Keratinocyte (primary cell): ENCODE measurements at regions not wholly inside any gene's neighbourhood (a gene's known extent, or its start where the extent isn't known, plus 50 kb on each side); places are given as distances from the start of the nearest gene placed in this dataset.

Source experiments
- DNase-seq: peaks from one replicate; pipeline ENCODE4 v3.0.0-alpha.2; 2011; ENCODE audit warnings: low read depth, missing footprints, low spot score
- FAIRE-seq: peaks from 2 replicates; lab custom pipeline; 2011; peaks lifted over from hg19 to GRCh38; lab: Jason Lieb, UNC
- H2AFZ ChIP-seq: 2 replicates; pipeline ENCODE4 v1.6.0; 2012; ENCODE audit warnings: low read length, control low read depth, inconsistent platforms; ENCODE audit not compliant: control insufficient read depth
- H3K27ac ChIP-seq: 2 replicates; pipeline ENCODE4 v1.5.1; 2011; ENCODE audit warnings: low read length; ENCODE audit not compliant: control insufficient read depth, insufficient read depth
- H3K27me3 ChIP-seq: 3 replicates; pipeline ENCODE4 v1.6.0; 2011; ENCODE audit warnings: low read length; ENCODE audit not compliant: control insufficient read depth, insufficient read depth; ENCODE audit errors: extremely low read depth
- H3K36me3 ChIP-seq, 2 experiments: 2 replicates in 1 of 2; 3 replicates in 1 of 2; pipeline ENCODE4 v1.5.1; 2011; ENCODE audit warnings: low read length in 2 of 2, mild to moderate bottlenecking in 1 of 2; ENCODE audit not compliant: control insufficient read depth in 2 of 2, insufficient read depth in 2 of 2; ENCODE audit errors: extremely low read depth in 1 of 2
- H3K4me1 ChIP-seq: 3 replicates; pipeline ENCODE4 v1.5.1; 2011; ENCODE audit warnings: low read length; ENCODE audit not compliant: control insufficient read depth, insufficient read depth; ENCODE audit errors: extremely low read depth
- H3K4me2 ChIP-seq: 3 replicates; pipeline ENCODE4 v1.6.0; 2011; ENCODE audit warnings: low read depth, low read length; ENCODE audit not compliant: control insufficient read depth, insufficient read depth; ENCODE audit errors: extremely low read depth
- H3K4me3 ChIP-seq, 3 experiments: fragments of 200-600 bp in 1 of 3; sonication (generic) in 1 of 3; 2 replicates in 2 of 3; 3 replicates in 1 of 3; pipeline ENCODE4 v1.5.1; 2011 to 2016; ENCODE audit warnings: low read length in 3 of 3, mild to moderate bottlenecking in 3 of 3, control low read depth in 2 of 3, inconsistent platforms in 1 of 3, low read depth in 1 of 3, mixed read lengths in 1 of 3, mixed run types in 1 of 3, moderate library complexity in 1 of 3; ENCODE audit not compliant: control insufficient read depth in 2 of 3, insufficient read depth in 2 of 3; ENCODE audit errors: extremely low read depth in 1 of 3
- H3K79me2 ChIP-seq: 2 replicates; pipeline ENCODE4 v1.6.0; 2012; ENCODE audit warnings: low read length; ENCODE audit not compliant: control insufficient read depth, insufficient read depth
- H3K9ac ChIP-seq: 3 replicates; pipeline ENCODE4 v1.6.0; 2011; ENCODE audit warnings: low read length; ENCODE audit not compliant: control insufficient read depth, insufficient read depth; ENCODE audit errors: extremely low read depth
- H3K9me1 ChIP-seq: 3 replicates; pipeline ENCODE4 v1.6.0; 2011; ENCODE audit warnings: low read length; ENCODE audit not compliant: control insufficient read depth, insufficient read depth; ENCODE audit errors: extremely low read depth
- H3K9me3 ChIP-seq: 2 replicates; pipeline ENCODE4 v1.5.1; 2012; ENCODE audit warnings: low read depth, low read length; ENCODE audit not compliant: control insufficient read depth
- H4K20me1 ChIP-seq: 3 replicates; pipeline ENCODE4 v1.6.0; 2011; ENCODE audit warnings: low read length; ENCODE audit not compliant: control insufficient read depth, insufficient read depth; ENCODE audit errors: extremely low read depth
- EZH2 ChIP-seq: IDR thresholded peaks from one replicate; pipeline ENCODE4 v1.6.1; 2012; ENCODE audit warnings: inconsistent platforms, mild to moderate bottlenecking, low read length, moderate library complexity
- dilution Hi-C: fragments of 300-500 bp; cut with MboI; formaldehyde crosslinking; loops from one replicate; pipeline ENCODE4 v1.7.0; 2020; ENCODE audit warnings: low sequenced_read_pairs; ENCODE audit not compliant: extremely low pct_ligation_motif_present
- TF ChIP-seq, protein P1 (sequence below), 3 experiments: IDR thresholded peaks in 1 of 3; conservative IDR thresholded peaks in 1 of 3; optimal IDR thresholded peaks in 1 of 3; 2 replicates in 2 of 3; 3 replicates in 1 of 3; pipeline versions ENCODE3 to v1.5.1; 2011; ENCODE audit warnings: low read length in 3 of 3, mild to moderate bottlenecking in 3 of 3, moderate library complexity in 2 of 3, control low read depth in 1 of 3, inconsistent platforms in 1 of 3; ENCODE audit not compliant: insufficient read depth in 2 of 3; ENCODE audit errors: extremely low read depth in 1 of 3

DNA sequence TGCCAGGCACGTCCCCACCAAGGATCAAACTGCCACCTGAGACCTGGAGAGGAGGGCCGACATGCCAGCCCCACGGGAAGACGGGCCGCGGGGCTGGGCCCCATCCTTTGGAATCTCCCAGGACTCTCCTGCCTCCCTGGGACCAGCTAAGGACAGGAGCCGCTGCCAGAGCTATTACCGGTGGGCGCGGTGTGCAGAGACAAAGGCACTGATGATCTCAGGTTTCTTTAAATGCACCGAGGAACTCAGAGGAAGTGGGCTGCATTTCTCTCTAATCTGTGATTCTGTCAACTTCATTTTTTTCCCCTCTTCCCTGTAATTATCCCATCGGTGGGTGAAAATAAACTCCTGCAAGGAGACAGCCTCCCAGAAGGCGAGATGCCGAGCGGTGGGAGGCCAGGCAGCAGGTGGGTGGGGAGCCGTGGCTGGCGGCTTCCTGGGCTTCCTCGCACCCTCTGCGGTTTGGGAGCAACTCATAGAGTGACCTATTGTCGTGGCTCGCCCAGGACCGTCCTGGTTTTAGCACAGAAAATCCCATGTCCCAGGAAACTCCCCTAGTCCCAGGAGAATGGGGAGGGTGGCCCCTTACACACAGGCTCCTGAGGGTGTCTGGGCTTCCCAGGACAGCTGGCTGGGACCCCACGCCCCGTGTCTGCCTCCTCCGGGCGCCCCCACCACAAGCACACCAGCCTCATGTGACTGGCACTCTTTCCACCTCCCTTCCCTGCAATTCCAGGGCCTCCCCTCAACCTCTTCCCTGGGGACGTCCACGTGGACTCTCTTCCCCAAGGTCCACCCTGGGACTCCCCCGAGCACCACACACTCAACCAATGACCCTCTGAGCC lies 62.3 kb upstream of the ADRA2C start:
- DNase-seq (no peak), FAIRE-seq (no peak)
- H3K79me2 ChIP-seq: no peaks in the 10 kb centered on the region
- no peaks in the 10 kb centered on the region for H3K9me3 ChIP-seq
- dilution Hi-C loops: no loop called here
- H3K27me3 ChIP-seq: peaks cover 37% of the 10 kb centered on the region
- TF ChIP-seq EZH2: no peak
- TF ChIP-seq, protein P1, sequence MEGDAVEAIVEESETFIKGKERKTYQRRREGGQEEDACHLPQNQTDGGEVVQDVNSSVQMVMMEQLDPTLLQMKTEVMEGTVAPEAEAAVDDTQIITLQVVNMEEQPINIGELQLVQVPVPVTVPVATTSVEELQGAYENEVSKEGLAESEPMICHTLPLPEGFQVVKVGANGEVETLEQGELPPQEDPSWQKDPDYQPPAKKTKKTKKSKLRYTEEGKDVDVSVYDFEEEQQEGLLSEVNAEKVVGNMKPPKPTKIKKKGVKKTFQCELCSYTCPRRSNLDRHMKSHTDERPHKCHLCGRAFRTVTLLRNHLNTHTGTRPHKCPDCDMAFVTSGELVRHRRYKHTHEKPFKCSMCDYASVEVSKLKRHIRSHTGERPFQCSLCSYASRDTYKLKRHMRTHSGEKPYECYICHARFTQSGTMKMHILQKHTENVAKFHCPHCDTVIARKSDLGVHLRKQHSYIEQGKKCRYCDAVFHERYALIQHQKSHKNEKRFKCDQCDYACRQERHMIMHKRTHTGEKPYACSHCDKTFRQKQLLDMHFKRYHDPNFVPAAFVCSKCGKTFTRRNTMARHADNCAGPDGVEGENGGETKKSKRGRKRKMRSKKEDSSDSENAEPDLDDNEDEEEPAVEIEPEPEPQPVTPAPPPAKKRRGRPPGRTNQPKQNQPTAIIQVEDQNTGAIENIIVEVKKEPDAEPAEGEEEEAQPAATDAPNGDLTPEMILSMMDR (optimal IDR thresholded peaks at IDR 0.05 in 1 of 3, IDR thresholded peaks at IDR 0.05 in 1 of 3, conservative IDR thresholded peaks at IDR 0.05 in 1 of 3; ENCODE audit: extremely low read depth in 1 of 3, insufficient read depth in 2 of 3, low read length in 3 of 3): no peak
- H3K36me3 ChIP-seq: no peaks in the 10 kb centered on the region
- no peak overlapping the region for H3K4me3 ChIP-seq
- H2AFZ ChIP-seq: no peak overlapping the region
- no peak overlapping the region for H3K9ac ChIP-seq
- no peak overlapping the region for H3K27ac ChIP-seq
- H4K20me1 ChIP-seq: no peaks in the 10 kb centered on the region
- no peaks in the 10 kb centered on the region for H3K4me1 ChIP-seq
- no peak overlapping the region for H3K4me2 ChIP-seq
- no peaks in the 10 kb centered on the region for H3K9me1 ChIP-seq

DNA sequence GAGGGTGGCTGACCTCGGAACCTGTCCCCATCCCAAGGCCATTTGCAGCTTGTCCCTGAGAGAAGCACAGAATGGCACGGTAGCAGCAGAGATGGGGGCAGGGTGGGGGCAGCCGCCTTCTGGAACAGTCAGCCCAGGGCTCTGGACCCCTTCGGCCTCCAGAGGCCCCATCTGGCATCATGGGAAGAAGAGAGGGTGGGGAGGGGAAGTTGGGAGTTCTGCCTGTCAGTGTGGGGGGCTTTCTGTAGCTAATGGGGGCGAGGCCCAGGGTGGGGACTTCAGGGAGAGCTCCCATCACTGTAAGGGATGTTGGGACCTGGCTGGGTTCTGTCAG lies 62.9 kb upstream of the ADRA2C start:
- H3K79me2 ChIP-seq: no peaks in the 10 kb centered on the region
- H3K4me3 ChIP-seq: no peak overlapping the region
- no peak overlapping the region for H3K9ac ChIP-seq
- H2AFZ ChIP-seq: no peak overlapping the region
- FAIRE-seq: no peak
- no peaks in the 10 kb centered on the region for H4K20me1 ChIP-seq
- TF ChIP-seq EZH2: peak; percentile 54
- TF ChIP-seq, protein P1 (optimal IDR thresholded peaks at IDR 0.05 in 1 of 3, IDR thresholded peaks at IDR 0.05 in 1 of 3, conservative IDR thresholded peaks at IDR 0.05 in 1 of 3; ENCODE audit: extremely low read depth in 1 of 3, insufficient read depth in 2 of 3, low read length in 3 of 3): no peak
- DNase-seq: no peak
- no peak overlapping the region for H3K27ac ChIP-seq
- H3K4me1 ChIP-seq: no peaks in the 10 kb centered on the region
- H3K4me2 ChIP-seq: no peak overlapping the region
- no peaks in the 10 kb centered on the region for H3K9me3 ChIP-seq
- peaks cover 37% of the 10 kb centered on the region for H3K27me3 ChIP-seq
- H3K36me3 ChIP-seq: no peaks in the 10 kb centered on the region
- no peaks in the 10 kb centered on the region for H3K9me1 ChIP-seq
- dilution Hi-C loops: no loop called here
